Endometrial microvascular endothelial cells (primary cell): ENCODE measurements at regions not wholly inside any gene's neighbourhood (a gene's known extent, or its start where the extent isn't known, plus 50 kb on each side); places are given as distances from the start of the nearest gene placed in this dataset.

Experiments
- in situ Hi-C: cut with HindIII; loops from 2 replicates; pipeline ENCODE4 v1.10.0; 2017; ENCODE audit warnings: low sequenced_read_pairs, low pct_unique_long_range_greater_than_20kb; ENCODE audit errors: inconsistent ontology term

- in situ Hi-C loops: no loop called here
These were observed 261.4 kb upstream of the C2CD4B start for GRCh38 chr15:62426387-62426956.

- in situ Hi-C loops: no loop called here
These were observed 263.2 kb upstream of the C2CD4B start for GRCh38 chr15:62428259-62428658.

DNA sequence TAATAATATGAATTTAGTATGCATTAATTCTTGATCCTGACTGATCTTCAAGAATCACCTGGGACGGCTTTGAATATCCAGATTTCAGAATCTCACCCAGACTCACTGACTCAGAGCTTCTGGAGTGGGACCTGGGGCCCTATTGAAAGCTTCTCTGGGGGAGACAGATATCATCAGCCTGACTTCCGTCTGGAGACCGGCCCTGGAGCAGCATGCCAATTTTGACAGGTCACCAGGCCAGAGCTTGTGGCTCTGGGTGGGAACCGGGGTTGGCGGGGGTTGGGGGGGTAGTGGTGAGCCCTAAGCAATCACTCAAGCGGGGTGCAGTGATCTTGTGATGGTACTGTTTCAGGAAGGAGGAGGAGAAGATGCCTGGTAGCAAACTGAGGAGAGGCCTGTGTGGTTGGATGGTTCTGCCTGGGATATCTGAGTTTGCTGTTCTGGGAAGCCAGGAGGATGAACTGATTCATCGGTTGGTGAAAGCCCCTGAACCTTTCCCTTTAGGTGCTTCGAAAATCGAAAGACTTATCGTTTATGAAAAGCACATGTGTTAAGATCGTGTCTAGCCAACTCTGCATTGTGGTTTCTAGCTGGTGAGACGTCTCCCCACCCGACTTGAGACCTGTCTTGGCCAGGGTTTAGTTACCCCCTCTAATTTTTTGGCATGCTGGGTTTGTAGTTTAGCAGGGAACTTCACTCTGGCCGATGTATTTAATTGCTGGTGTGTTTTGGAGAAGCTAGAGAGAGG is 263.9 kb upstream of the C2CD4B start:
- in situ Hi-C loops: no loop called here

DNA sequence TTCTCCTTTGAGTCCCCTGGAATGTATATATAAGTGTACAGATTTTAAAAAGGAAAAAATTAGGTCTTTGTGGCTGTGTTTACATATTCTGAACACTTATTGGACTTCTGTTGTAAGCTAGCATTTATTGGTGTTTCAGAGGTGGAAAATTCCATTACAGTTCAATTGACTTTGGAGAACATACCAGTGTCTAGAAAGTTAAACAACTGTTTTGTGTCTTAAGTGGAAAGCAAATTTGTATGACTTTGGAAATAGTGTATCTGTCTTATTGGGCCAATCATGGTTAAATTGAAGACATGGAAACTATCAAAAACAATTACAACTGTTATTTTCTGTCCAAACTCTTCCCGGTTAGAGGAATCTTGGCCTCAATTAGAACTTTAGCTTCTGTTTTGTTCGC is 265.0 kb upstream of the C2CD4B start:
- in situ Hi-C loops: no loop called here

DNA sequence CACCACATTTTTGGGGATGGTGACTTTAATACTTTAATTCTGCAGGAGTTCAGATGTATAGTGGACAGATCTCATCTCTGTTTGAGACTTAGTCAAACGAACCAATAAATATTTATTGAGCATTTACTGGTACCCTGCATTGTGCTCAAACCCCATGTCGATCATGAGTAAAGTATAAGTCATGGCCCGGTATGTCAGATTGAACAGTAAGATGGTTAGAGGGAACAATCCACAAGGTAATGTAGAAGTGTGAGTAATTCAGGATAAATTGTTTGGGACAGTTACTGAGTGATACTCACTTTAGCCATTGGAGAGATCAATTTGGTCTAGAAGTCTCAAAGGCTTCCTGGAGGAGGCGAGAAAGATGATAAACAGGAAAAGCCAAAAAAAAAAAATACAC is 265.5 kb upstream of the C2CD4B start:
- in situ Hi-C loops: no loop called here

- in situ Hi-C loops: no loop called here
These were observed 266.1 kb upstream of the C2CD4B start for GRCh38 chr15:62431008-62431797.

GRCh38 chr15:62431817-62432216 is 266.7 kb upstream of the C2CD4B start:
- in situ Hi-C loops: no loop called here

- in situ Hi-C loops: no loop called here
These were observed 267.8 kb upstream of the C2CD4B start for GRCh38 chr15:62432702-62433398.

DNA sequence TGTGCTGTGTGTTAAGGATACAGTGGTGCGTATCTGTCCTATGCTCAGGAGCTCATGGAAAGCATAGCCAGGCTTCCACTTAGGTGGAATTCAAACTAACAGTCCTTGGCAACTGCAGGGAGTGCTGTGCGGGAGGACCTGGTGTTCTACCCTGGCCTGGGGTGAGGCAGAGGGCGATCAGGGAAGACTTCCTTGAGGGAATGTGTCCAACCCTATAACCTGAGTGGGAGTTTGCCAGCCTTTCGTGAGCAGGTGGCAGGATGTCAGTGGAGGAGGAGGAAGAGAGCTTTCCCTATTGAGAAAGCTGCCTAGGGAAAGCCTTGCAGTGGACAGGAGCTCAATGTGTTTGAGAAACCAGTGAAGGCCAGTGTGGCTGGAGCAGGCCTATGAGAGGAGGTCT is 271.1 kb upstream of the C2CD4B start:
- in situ Hi-C loops: no loop called here

GRCh38 chr15:62437753-62438152 is 272.7 kb upstream of the C2CD4B start:
- in situ Hi-C loops: no loop called here

DNA sequence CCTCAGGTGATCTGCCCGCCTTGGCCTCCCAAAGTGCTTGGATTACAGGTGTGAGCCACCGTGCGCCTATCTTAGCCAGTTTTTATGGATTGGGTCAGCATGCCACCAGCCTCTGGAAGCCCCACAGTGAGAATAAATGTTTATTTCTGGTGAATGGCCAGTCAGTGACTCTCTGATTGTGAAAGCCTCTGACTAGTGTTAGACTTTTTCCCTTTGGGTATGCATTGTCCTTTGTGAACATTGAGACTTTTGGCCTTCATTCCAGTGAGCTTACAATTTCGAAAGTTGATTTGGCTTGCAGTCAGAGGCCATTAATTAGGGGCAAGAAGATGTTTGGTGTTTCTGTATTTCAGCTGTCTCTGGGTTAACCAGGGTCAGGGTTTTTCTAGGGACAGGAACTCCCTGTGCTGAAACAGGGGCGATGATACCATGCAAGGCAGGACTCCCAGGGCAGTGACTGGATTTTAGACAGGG is 274.5 kb upstream of the C2CD4B start:
- in situ Hi-C loops: no loop called here

- in situ Hi-C loops: no loop called here
These were observed 275.4 kb upstream of the C2CD4B start for GRCh38 chr15:62440362-62441105.

DNA sequence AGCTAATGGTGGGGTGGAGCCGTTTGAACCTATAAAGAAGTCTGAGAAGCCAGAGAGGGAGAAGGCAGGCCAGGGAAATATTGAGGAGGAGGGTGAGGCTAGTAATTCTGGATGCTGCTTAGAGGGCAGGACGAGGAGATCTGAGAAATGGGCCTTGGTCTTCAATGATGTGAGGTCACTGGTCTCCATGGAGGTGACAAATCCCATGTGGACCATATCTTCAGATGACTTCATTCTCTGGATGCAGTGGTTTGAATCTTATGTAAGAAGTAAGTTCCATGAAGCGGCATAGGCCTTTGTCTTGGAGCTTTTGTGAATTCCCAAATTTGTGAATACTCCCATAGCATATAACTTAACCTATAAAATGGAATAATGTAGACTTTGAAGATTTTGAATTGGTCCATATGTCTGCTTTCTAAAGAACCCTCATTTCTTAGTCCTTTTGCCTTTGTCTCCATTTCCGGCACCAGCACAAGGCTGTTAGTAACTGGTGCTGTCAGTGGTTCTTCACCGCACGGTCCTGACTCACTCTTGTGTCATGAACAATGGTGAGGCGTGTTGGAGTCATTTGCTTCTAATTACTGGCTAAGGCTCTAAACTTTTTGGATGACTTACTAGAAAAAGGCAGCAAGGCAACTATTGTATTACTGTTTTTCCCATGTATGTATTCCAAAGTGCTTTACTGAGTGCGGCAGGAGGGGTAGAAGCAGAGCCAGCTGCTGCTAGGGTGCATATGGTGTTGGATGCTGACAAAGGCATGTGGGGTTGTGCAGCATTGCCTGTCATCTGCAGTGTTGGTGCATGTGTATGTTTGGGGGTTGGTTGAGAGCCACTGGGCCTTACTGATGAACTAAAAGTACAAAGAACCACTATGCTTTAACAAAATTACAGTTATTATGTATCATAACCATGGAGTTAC is 279.3 kb upstream of the C2CD4B start:
- in situ Hi-C loops: no loop called here

DNA sequence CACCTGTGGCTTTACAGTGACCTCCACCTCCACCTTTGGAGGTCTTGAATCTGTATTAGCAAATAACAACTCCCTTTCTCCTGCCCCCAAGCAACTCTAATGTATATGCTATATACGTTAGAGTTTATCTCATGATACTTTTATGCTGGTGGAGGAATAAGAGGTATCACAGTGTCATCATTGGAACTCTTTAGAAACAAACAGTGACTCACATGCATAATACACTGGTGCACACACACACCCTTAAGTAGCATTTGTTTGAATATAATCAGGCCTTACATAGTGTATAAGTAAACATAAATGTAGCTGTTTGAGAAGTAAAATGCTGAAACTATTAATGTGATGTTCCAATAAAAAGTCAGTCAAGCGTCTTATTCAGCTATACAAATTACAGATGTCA is 280.2 kb upstream of the C2CD4B start:
- in situ Hi-C loops: no loop called here

DNA sequence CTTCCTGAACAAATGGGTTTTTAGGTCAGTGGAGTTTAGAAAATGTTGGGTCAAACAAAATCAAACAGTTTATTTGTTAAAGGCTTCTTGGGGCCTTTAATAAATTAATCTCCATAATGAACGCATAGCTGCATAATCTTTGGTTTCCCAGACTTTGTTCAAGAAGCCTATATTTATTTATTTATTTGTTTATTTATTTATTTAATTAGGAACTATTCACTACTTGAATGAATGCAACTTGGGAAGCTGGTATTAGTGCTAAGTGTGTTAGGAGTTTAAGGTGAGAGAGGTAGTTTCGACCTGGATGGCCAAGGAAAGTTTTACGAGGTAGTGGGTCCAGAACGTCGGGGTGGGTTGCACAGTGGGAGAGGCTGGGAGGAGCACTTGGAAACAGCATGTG is 281.9 kb upstream of the C2CD4B start:
- in situ Hi-C loops: no loop called here

GRCh38 chr15:62447742-62448141 is 282.7 kb upstream of the C2CD4B start:
- in situ Hi-C loops: no loop called here

GRCh38 chr15:62449638-62450037 is 284.6 kb upstream of the C2CD4B start:
- in situ Hi-C loops: no loop called here

- in situ Hi-C loops: no loop called here
These were observed 285.0 kb upstream of the C2CD4B start for GRCh38 chr15:62450061-62450460.
